ENCODE measurements at regions not wholly inside any gene's neighbourhood (a gene's known extent, or its start where the extent isn't known, plus 50 kb on each side); places are given as distances from the start of the nearest gene placed in this dataset.
A peak's percentile ranks its signal among the peaks of the same experiment; 100 is the strongest.

DNA sequence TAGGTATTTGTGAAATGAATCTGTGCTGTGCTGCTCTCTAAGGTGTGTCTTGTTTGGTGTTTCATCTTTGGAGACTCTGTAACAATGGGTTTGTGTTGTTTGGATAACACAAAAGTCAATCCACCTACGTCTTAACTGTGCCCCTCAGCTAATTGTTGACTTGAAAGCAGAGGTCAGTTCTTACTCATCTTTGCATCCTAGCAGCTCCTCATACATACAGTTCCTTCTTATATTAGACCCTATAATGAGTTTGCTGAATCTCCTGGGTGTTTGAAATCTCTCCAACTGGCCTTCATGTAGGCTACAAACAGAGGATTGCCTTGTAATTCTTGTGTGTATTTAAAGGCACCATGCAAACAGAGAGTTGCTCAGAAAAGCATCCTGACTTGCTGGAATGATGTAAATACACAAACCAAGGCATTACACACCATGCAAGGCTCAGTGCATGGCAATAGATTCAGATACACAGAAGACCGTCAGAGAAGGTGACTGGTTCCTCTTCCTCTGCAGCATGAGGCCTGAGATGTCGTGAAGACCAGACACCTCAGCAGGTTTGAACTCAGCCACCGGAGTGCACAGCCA is 220.0 kb upstream of the JADE1 start:
- Mint-ChIP-seq H3K27me3 (ENCODE audit: low read depth) (no peaks in the 10 kb centered on the region), H3K36me3 (ENCODE audit: low read depth) (no peaks in the 10 kb centered on the region), H3K27ac (no peak overlapping the region), H3K4me1 (ENCODE audit: low read depth) (no peaks in the 10 kb centered on the region), H3K9me3 (ENCODE audit: insufficient read depth) (no peaks in the 10 kb centered on the region), H3K4me3 (no peak overlapping the region)
- DNase-seq (no peak), ATAC-seq (no peak)
- ChIA-PET POLR2A (no interaction called here), CTCF (no interaction called here)

DNA sequence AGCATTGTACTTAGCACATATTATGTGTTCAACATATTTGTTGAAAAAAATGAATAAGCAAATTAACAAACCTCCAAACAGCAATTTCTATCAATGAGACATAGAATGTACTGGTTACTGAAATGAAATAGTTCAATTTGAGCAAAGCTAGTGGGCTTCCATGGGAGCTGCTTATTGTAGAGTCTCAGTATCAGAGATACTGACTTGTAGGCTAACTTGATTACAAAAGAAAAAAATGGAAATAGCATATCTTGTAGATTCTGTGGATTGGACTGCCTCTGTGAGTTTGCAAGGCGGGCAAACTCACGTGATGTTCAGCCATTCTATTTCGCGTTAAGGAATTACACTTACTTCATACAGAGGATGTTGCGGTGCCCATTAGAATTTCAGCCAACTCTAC is 222.1 kb upstream of the JADE1 start:
- no peaks in the 10 kb centered on the region for H3K27me3 Mint-ChIP-seq (ENCODE audit: low read depth)
- POLR2A ChIA-PET, result no interaction called here

DNA sequence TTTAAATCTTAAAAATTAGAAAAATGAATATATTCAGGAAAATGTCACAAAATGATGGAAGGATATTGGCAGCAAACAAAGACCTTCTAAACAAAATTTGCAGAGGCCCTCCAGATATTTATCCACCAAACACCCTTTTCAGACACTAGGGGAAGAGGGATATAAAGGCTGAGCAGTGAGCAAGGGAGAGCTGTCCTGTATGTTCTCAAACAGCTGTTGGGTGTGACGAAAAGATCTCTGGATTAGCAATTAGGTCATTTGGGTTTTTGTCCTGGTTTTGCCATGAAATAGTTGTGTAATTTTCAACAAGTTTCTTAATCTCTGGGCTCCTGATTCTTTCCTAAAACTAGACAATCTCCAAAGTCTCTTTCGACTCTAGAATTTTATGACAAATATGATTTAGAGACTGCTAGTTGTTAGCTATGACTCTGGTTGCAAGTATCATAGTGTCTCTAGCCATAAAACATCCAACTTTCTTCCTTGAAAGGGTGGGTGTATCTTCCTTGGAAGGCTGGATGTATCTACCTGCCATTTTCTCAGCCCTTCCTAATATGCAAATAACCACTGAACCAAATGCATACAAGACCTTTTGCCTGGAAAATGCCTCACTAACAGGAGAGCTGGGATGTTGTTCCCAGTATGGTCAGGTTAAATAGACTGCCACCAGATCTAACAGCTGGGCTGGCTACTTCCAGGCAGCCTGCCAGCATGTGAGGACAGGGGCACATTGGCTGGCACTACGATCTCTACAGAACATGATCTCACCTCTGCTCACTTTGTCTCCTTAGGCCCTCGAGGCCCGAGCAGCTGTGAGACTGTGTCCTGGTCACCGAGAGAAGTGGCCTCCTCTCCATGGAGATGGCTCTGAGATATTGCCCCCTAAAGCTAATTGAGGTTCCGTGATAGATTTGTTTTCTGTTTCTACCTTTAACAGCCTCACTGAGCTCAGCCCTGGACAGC is 225.5 kb upstream of the JADE1 start:
- Mint-ChIP-seq H3K27me3 (ENCODE audit: low read depth) (no peaks in the 10 kb centered on the region), H3K36me3 (ENCODE audit: low read depth) (no peaks in the 10 kb centered on the region), H3K27ac (no peak overlapping the region), H3K4me1 (ENCODE audit: low read depth) (no peaks in the 10 kb centered on the region), H3K9me3 (ENCODE audit: insufficient read depth) (no peaks in the 10 kb centered on the region), H3K4me3 (no peak overlapping the region)
- POLR2A ChIA-PET, result no interaction called here
- no peak for DNase-seq
- ATAC-seq, result no peak
- CTCF ChIA-PET, result no interaction called here

More for the DNA sequence above, 222.1 kb upstream of the JADE1 start:
- Mint-ChIP-seq H3K36me3 (ENCODE audit: low read depth) (no peaks in the 10 kb centered on the region), H3K4me3 (no peak overlapping the region), H3K4me1 (ENCODE audit: low read depth) (no peaks in the 10 kb centered on the region), H3K27ac (no peak overlapping the region), H3K9me3 (ENCODE audit: insufficient read depth) (no peaks in the 10 kb centered on the region)
- CTCF ChIA-PET, result no interaction called here
- no peak for DNase-seq
- no peak for ATAC-seq

DNA sequence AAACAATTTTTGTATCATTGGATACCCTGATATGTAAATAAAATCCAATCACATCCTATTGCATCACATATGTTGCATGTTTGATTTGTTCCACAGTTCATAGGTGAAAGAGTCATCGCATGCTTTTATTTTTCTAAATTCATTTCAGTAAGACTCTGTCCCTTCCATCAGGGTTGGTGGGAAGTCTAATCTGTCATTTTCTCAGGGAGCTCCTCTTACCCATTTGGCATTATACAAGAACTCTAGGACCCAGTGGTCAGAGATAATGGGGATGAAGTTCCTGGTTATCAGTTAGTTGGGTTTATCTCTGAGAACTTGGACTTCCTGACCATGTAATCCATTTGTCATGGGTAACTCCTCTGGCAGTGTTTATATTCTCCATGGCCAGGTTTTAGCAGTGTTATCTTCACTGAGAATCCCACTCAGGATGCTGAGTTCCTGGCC is 227.1 kb upstream of the JADE1 start:
- no peak overlapping the region for H3K4me3 Mint-ChIP-seq
- CTCF ChIA-PET, result no interaction called here
- POLR2A ChIA-PET, result no interaction called here

DNA sequence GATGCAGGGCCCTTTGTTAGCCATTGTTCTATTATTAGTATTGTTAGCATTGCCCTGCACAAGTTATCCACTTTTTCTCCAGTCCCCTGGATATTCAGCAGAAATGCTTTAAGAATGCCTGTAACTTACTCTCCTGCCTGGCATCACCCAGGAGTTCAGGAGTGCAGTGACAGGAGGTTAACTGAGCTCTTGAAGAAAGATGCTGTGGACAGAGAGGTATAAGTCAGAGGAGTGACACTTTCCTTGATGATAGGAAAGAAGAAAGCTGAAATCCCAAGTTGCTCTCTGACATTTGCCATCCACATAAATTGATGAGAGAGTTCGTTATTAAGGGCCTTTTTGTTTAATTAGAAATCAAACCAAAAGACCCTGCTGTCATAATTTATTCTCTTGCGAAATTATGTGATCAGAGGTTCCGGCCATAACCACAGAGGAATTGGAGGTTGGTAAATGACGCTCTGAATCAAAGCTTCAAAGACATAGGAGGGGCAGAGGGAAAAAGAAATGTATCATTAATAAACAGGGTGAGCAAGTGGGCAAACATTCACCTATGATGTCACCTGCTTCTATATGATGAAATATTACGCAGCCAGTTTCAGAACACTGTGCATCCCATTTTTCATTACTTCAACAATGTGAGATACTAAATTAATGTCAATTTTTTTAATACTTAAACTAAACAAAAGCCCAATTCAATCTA is 230.2 kb upstream of the JADE1 start:
- H3K27ac Mint-ChIP-seq, result no peak overlapping the region
- H3K36me3 Mint-ChIP-seq (ENCODE audit: low read depth), result no peaks in the 10 kb centered on the region
- DNase-seq (no peak), ATAC-seq (no peak)
- no peaks in the 10 kb centered on the region for H3K4me1 Mint-ChIP-seq (ENCODE audit: low read depth)
- ChIA-PET CTCF (no interaction called here), POLR2A (no interaction called here)
- H3K4me3 Mint-ChIP-seq, result no peak overlapping the region
- H3K9me3 Mint-ChIP-seq (ENCODE audit: insufficient read depth), result no peaks in the 10 kb centered on the region
- H3K27me3 Mint-ChIP-seq (ENCODE audit: low read depth), result no peaks in the 10 kb centered on the region

More for the DNA sequence above, 227.1 kb upstream of the JADE1 start:
- ATAC-seq (no peak), DNase-seq (no peak)
- no peaks in the 10 kb centered on the region for H3K36me3 Mint-ChIP-seq (ENCODE audit: low read depth)
- H3K27ac Mint-ChIP-seq, result no peak overlapping the region
- H3K27me3 Mint-ChIP-seq (ENCODE audit: low read depth), result no peaks in the 10 kb centered on the region
- no peaks in the 10 kb centered on the region for H3K4me1 Mint-ChIP-seq (ENCODE audit: low read depth)
- no peaks in the 10 kb centered on the region for H3K9me3 Mint-ChIP-seq (ENCODE audit: insufficient read depth)

GRCh38 chr4:128574706-128575105 is 234.8 kb upstream of the JADE1 start:
- Mint-ChIP-seq H3K4me3 (no peak overlapping the region), H3K36me3 (ENCODE audit: low read depth) (no peaks in the 10 kb centered on the region), H3K27me3 (ENCODE audit: low read depth) (peaks cover 5% of the 10 kb centered on the region), H3K27ac (no peak overlapping the region), H3K4me1 (ENCODE audit: low read depth) (no peaks in the 10 kb centered on the region), H3K9me3 (ENCODE audit: insufficient read depth) (no peaks in the 10 kb centered on the region)
- CTCF ChIA-PET, result interaction anchor here (1.0 to 1.9 kb wide), 9 partner anchors 9 to 382 kb away, joined by 3 to 8 read pairs (median 4); partner anchors contain the start of gene JADE1
- ATAC-seq (peak; percentile 69), DNase-seq (peak; percentile 80)
- POLR2A ChIA-PET, result interaction anchor here (0.6 kb wide), 1 partner anchor 12 kb away, joined by 4 read pairs; no protein-coding TSS in a partner anchor

DNA sequence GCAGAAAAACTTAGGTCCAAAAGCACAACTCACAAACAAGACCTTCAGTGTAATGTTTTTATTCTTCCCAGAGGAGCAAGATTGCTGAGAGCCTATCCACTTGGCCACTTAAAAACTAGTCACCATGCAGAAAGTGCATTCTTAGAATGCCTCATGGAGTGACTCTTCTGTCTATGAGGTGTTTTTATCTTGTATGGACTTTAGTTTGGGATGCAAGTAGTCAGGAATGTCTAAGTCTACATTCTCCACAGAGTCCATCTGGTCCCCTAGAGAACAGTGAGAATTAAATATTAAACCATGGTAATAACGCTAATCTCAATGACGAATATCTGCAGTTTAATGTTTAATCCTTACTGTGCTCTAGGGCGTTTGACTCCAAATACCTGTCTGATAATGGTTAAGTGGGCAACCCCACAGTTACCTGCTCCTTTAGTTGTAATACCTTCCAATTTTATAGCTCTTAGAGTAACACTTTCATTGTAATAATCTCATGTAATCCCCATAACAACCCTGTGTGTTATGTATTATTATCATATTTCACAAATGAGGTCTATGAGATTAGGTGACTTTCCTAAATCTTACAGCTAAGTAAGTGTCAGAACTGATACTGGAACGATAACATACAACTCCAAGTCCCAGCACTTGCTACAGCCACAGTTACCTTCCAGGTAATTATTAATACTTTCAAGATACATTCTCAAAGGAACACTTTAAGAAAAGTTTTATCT is 235.6 kb upstream of the JADE1 start:
- no peak overlapping the region for H3K4me3 Mint-ChIP-seq
- DNase-seq, result no peak
- no peaks in the 10 kb centered on the region for H3K36me3 Mint-ChIP-seq (ENCODE audit: low read depth)
- H3K9me3 Mint-ChIP-seq (ENCODE audit: insufficient read depth), result no peaks in the 10 kb centered on the region
- ChIA-PET CTCF (interaction anchor here (1.0 to 1.9 kb wide), 7 partner anchors 15 to 382 kb away, joined by 4 to 8 read pairs (median 5); partner anchors contain the start of gene JADE1), POLR2A (no interaction called here)
- peaks cover 9% of the 10 kb centered on the region for H3K27me3 Mint-ChIP-seq (ENCODE audit: low read depth)
- ATAC-seq, result no peak
- H3K27ac Mint-ChIP-seq, result no peak overlapping the region
- H3K4me1 Mint-ChIP-seq (ENCODE audit: low read depth), result no peaks in the 10 kb centered on the region

- ChIA-PET CTCF (interaction anchor here (1.0 kb wide), 2 partner anchors 20 to 118 kb away, joined by 3 to 4 read pairs; no protein-coding TSS in a partner anchor), POLR2A (no interaction called here)
- ATAC-seq, result no peak
- no peaks in the 10 kb centered on the region for H3K9me3 Mint-ChIP-seq (ENCODE audit: insufficient read depth)
- H3K4me1 Mint-ChIP-seq (ENCODE audit: low read depth), result no peaks in the 10 kb centered on the region
- H3K36me3 Mint-ChIP-seq (ENCODE audit: low read depth), result no peaks in the 10 kb centered on the region
- H3K4me3 Mint-ChIP-seq, result no peak overlapping the region
- DNase-seq, result no peak
- H3K27me3 Mint-ChIP-seq (ENCODE audit: low read depth), result peaks cover 12% of the 10 kb centered on the region
- H3K27ac Mint-ChIP-seq, result no peak overlapping the region
Observed at GRCh38 chr4:128572778-128573241, 236.7 kb upstream of the JADE1 start.

GRCh38 chr4:128571747-128572146 is 237.8 kb upstream of the JADE1 start:
- Mint-ChIP-seq H3K27ac (no peak overlapping the region), H3K36me3 (ENCODE audit: low read depth) (no peaks in the 10 kb centered on the region), H3K9me3 (ENCODE audit: insufficient read depth) (no peaks in the 10 kb centered on the region), H3K4me1 (ENCODE audit: low read depth) (no peaks in the 10 kb centered on the region), H3K27me3 (ENCODE audit: low read depth) (peaks cover 12% of the 10 kb centered on the region), H3K4me3 (no peak overlapping the region)
- POLR2A ChIA-PET, result no interaction called here
- ATAC-seq (no peak), DNase-seq (no peak)
- CTCF ChIA-PET, result no interaction called here

DNA sequence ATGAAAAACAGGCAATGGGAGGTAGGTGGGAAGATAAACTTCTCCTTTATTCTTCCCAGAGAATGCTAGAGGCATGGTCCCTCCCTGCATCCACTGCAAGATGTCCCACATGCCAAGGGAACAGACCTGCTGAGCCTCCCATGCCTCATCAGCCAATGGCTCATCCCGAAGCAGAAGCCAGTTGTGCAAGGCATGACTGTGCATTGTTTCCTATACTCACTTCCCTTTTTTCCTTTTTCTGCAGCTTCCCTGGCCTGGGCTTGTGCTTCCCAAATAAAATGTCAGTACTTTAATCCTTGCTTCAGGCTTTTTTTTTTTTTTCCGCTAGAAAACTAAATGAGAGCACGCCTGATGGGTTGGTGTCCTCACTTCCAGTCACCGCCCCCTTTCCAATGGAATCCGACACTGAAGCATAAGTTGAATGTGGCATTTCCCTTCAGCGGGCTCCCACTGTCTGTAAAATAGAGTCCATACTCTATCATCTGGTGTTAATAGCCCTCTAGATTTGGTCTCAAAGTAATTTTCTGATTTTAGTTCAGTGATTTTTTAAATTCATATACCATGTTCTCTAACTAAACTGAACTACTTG is 239.0 kb upstream of the JADE1 start:
- Mint-ChIP-seq H3K36me3 (ENCODE audit: low read depth) (no peaks in the 10 kb centered on the region), H3K27me3 (ENCODE audit: low read depth) (peaks cover 12% of the 10 kb centered on the region), H3K9me3 (ENCODE audit: insufficient read depth) (no peaks in the 10 kb centered on the region), H3K4me3 (no peak overlapping the region), H3K4me1 (ENCODE audit: low read depth) (no peaks in the 10 kb centered on the region), H3K27ac (no peak overlapping the region)
- ATAC-seq (no peak), DNase-seq (no peak)
- POLR2A ChIA-PET, result no interaction called here
- CTCF ChIA-PET, result no interaction called here

- CTCF ChIA-PET, result no interaction called here
Observed at GRCh38 chr4:128566693-128567092, 242.8 kb upstream of the JADE1 start.

More at GRCh38 chr4:128566693-128567092, 242.8 kb upstream of the JADE1 start:
- Mint-ChIP-seq H3K27me3 (ENCODE audit: low read depth) (peaks cover 10% of the 10 kb centered on the region), H3K36me3 (ENCODE audit: low read depth) (no peaks in the 10 kb centered on the region), H3K4me1 (ENCODE audit: low read depth) (no peaks in the 10 kb centered on the region), H3K9me3 (ENCODE audit: insufficient read depth) (no peaks in the 10 kb centered on the region), H3K27ac (no peak overlapping the region), H3K4me3 (no peak overlapping the region)
- ATAC-seq (no peak), DNase-seq (no peak)
- POLR2A ChIA-PET, result no interaction called here
